Thymus (tissue), 11 donors: ENCODE measurements at regions not wholly inside any gene's neighbourhood (a gene's known extent, or its start where the extent isn't known, plus 50 kb on each side); places are given as distances from the start of the nearest gene placed in this dataset.

Experiments used
- DNase-seq, 9 donors: peaks; one replicate each; pipeline ENCODE4 v3.0.0-alpha.2; 2013; ENCODE audit warnings: low spot score in 9 of 9, low read depth in 6 of 9, missing footprints in 1 of 9
- H3K27ac ChIP-seq, 2 donors: one replicate each; pipeline ENCODE4 v1.5.1; 2013; ENCODE audit warnings: control low read depth in 1 of 2, low read depth in 1 of 2, low read length in 1 of 2, mild to moderate bottlenecking in 1 of 2, moderate library complexity in 1 of 2
- H3K27me3 ChIP-seq, 2 donors: one replicate each; pipeline ENCODE4 v1.5.1; 2013; ENCODE audit warnings: low read length in 1 of 2; ENCODE audit not compliant: control insufficient read depth in 2 of 2, insufficient read depth in 1 of 2
- H3K36me3 ChIP-seq, 2 donors: one replicate each; pipeline ENCODE4 v1.5.1; 2013; ENCODE audit warnings: low read length in 1 of 2, mild to moderate bottlenecking in 1 of 2, moderate library complexity in 1 of 2; ENCODE audit not compliant: control insufficient read depth in 2 of 2, insufficient read depth in 2 of 2
- H3K4me1 ChIP-seq, 2 donors: one replicate each; pipeline ENCODE4 v1.5.1; 2013; ENCODE audit warnings: low read length in 2 of 2; ENCODE audit not compliant: control insufficient read depth in 2 of 2, insufficient read depth in 2 of 2
- H3K4me3 ChIP-seq, 2 donors: one replicate each; pipeline ENCODE4 v1.5.1; 2013; ENCODE audit warnings: low read length in 2 of 2, control low read depth in 1 of 2, mild to moderate bottlenecking in 1 of 2
- H3K9me3 ChIP-seq, 2 donors: one replicate each; pipeline ENCODE4 v1.5.1; 2013; ENCODE audit warnings: low read length in 1 of 2, mild to moderate bottlenecking in 1 of 2; ENCODE audit not compliant: control insufficient read depth in 2 of 2, insufficient read depth in 1 of 2
- WGBS: extraction: QIAGEN DNeasy Blood & Tissue Kit; methylation state at CpG from one replicate; pipeline ENCODE4 v1.1.7; 2013; 5-methylcytosine and 5-hydroxymethylcytosine counted together
- donor health status: healthy.

- H3K36me3 ChIP-seq = no peaks in the 10 kb centered on the region
- 83% methylated on average over 2 of the region's 2 CpGs for WGBS
- H3K9me3 ChIP-seq = no peaks in the 10 kb centered on the region
- no peak overlapping the region for H3K4me3 ChIP-seq
- DNase-seq = no peak
- no peaks in the 10 kb centered on the region for H3K27me3 ChIP-seq
- H3K4me1 ChIP-seq = no peaks in the 10 kb centered on the region
- no peak overlapping the region for H3K27ac ChIP-seq
Observed at GRCh38 chr4:65839164-65839931, 169.1 kb upstream of the EPHA5 start.

GRCh38 chr4:65834707-65835106, 164.4 kb upstream of the EPHA5 start:
- DNase-seq = no peak
- H3K36me3 ChIP-seq = no peaks in the 10 kb centered on the region
- no peaks in the 10 kb centered on the region for H3K27me3 ChIP-seq
- no peaks in the 10 kb centered on the region for H3K4me1 ChIP-seq
- no peak overlapping the region for H3K27ac ChIP-seq
- H3K4me3 ChIP-seq = no peak overlapping the region
- H3K9me3 ChIP-seq = no peaks in the 10 kb centered on the region

- no peak for DNase-seq
- Histone ChIP-seq H3K27ac (no peak overlapping the region), H3K4me1 (no peaks in the 10 kb centered on the region), H3K4me3 (no peak overlapping the region), H3K27me3 (no peaks in the 10 kb centered on the region), H3K36me3 (no peaks in the 10 kb centered on the region), H3K9me3 (no peaks in the 10 kb centered on the region)
- WGBS = 64% methylated on average over 6 of the region's 6 CpGs
Observed at GRCh38 chr4:65831828-65832227, 161.5 kb upstream of the EPHA5 start.

GRCh38 chr4:65825116-65825753, 154.9 kb upstream of the EPHA5 start:
- DNase-seq = no peak
- no peak overlapping the region for H3K27ac ChIP-seq
- H3K36me3 ChIP-seq = no peaks in the 10 kb centered on the region
- H3K27me3 ChIP-seq = no peaks in the 10 kb centered on the region
- no peaks in the 10 kb centered on the region for H3K9me3 ChIP-seq
- H3K4me3 ChIP-seq = no peak overlapping the region
- H3K4me1 ChIP-seq = no peaks in the 10 kb centered on the region
- WGBS = 91% methylated on average over 2 of the region's 2 CpGs

- Histone ChIP-seq H3K4me1 (no peaks in the 10 kb centered on the region), H3K27ac (no peak overlapping the region), H3K4me3 (no peak overlapping the region), H3K9me3 (no peaks in the 10 kb centered on the region), H3K27me3 (no peaks in the 10 kb centered on the region), H3K36me3 (no peaks in the 10 kb centered on the region)
- DNase-seq = no peak
- WGBS = 99% methylated on average over 1 of the region's 1 CpG
Observed at GRCh38 chr4:65819192-65819591, 148.9 kb upstream of the EPHA5 start.

GRCh38 chr4:65805936-65806335, 135.6 kb upstream of the EPHA5 start:
- no peaks in the 10 kb centered on the region for H3K4me1 ChIP-seq
- no peaks in the 10 kb centered on the region for H3K27me3 ChIP-seq
- no peaks in the 10 kb centered on the region for H3K9me3 ChIP-seq
- DNase-seq = no peak
- no peak overlapping the region for H3K4me3 ChIP-seq
- no peak overlapping the region for H3K27ac ChIP-seq
- no peaks in the 10 kb centered on the region for H3K36me3 ChIP-seq

GRCh38 chr4:65799513-65799912, 129.2 kb upstream of the EPHA5 start:
- Histone ChIP-seq H3K9me3 (no peaks in the 10 kb centered on the region), H3K36me3 (no peaks in the 10 kb centered on the region), H3K4me3 (no peak overlapping the region), H3K27me3 (no peaks in the 10 kb centered on the region), H3K27ac (no peak overlapping the region), H3K4me1 (no peaks in the 10 kb centered on the region)
- WGBS = 91% methylated on average over 14 of the region's 14 CpGs
- no peak for DNase-seq

- no peak for DNase-seq
- WGBS = 92% methylated on average over 2 of the region's 2 CpGs
Observed at GRCh38 chr4:65798498-65799127, 128.3 kb upstream of the EPHA5 start.

GRCh38 chr4:65791812-65792308, 121.6 kb upstream of the EPHA5 start:
- H3K27ac ChIP-seq = no peak overlapping the region

More at GRCh38 chr4:65798498-65799127, 128.3 kb upstream of the EPHA5 start:
- Histone ChIP-seq H3K9me3 (no peaks in the 10 kb centered on the region), H3K27me3 (no peaks in the 10 kb centered on the region), H3K4me3 (no peak overlapping the region), H3K27ac (no peak overlapping the region), H3K36me3 (no peaks in the 10 kb centered on the region), H3K4me1 (no peaks in the 10 kb centered on the region)

More at GRCh38 chr4:65791812-65792308, 121.6 kb upstream of the EPHA5 start:
- Histone ChIP-seq H3K36me3 (no peaks in the 10 kb centered on the region), H3K9me3 (no peaks in the 10 kb centered on the region), H3K4me1 (no peaks in the 10 kb centered on the region), H3K27me3 (no peaks in the 10 kb centered on the region), H3K4me3 (no peak overlapping the region)
- DNase-seq = no peak
- WGBS = 50% methylated on average over 5 of the region's 5 CpGs
